K562 (cell line): ENCODE measurements at regions not wholly inside any gene's neighbourhood (a gene's known extent, or its start where the extent isn't known, plus 50 kb on each side); places are given as distances from the start of the nearest gene placed in this dataset.
A peak's percentile ranks its signal among the peaks of the same experiment; 100 is the strongest.

ENCODE experiments used
- ATAC-seq: fragments of 200-7000 bp; cut with Tn5 transposase; 3 replicates; pipeline ENCODE4 v1.9.1; 2020; ENCODE audit warnings: moderate library complexity
- BruUV-seq: library from RNA; stranded (reverse); fragments of 400-500 nt; replicated peaks from 2 replicates; lab custom pipeline; 2021; lab: Mats Ljungman, UMichigan
- CTCF ChIA-PET: fragments of 300-600 bp; formaldehyde crosslinking; extraction: SDS; loops from one replicate; lab custom pipeline; 2021; ENCODE audit warnings: low intra/inter-chr PET ratio; lab: Yijun Ruan, JAX
- POLR2A ChIA-PET: fragments of 300-600, 350-650 bp; sonication (Branson Sonifier 250); formaldehyde crosslinking; extraction: SDS; loops from one replicate; lab custom pipeline; 2021; ENCODE audit warnings: antibody characterized with exemption, inconsistent platforms; lab: Yijun Ruan, JAX
- DNase-seq, 4 experiments: peaks; one replicate each; pipeline versions ENCODE4 v3.0.0 to v3.0.0-alpha.2; 2011 to 2018; ENCODE audit warnings: low spot score in 3 of 4, mixed read lengths in 3 of 4; ENCODE audit errors: extremely low read depth in 1 of 4
- FAIRE-seq: peaks from 2 replicates; lab custom pipeline; 2011; peaks lifted over from hg19 to GRCh38; lab: Jason Lieb, UNC
- H2AFZ ChIP-seq: 2 replicates; pipeline ENCODE4 v1.6.0; 2011; ENCODE audit warnings: low read depth, low read length, control low read depth, inconsistent platforms
- H3K27ac ChIP-seq: fragments of 200-600 bp; 3 replicates; pipeline ENCODE4 v1.8.0; 2011; ENCODE audit warnings: low read depth, mild to moderate bottlenecking, control low read depth, inconsistent platforms, low read length, moderate library complexity, mixed read lengths; ENCODE audit errors: extremely low read depth
- H3K27me3 ChIP-seq, 2 experiments: fragments of 300-600 bp in 1 of 2; 2 replicates in 1 of 2; 3 replicates in 1 of 2; pipeline versions ENCODE4 v1.6.0 to v1.8.0; 2011; ENCODE audit warnings: inconsistent platforms in 2 of 2, low read length in 2 of 2, mild to moderate bottlenecking in 1 of 2, mixed read lengths in 1 of 2, moderate library complexity in 1 of 2; ENCODE audit not compliant: control insufficient read depth in 2 of 2, insufficient read depth in 2 of 2
- H3K36me3 ChIP-seq: fragments of 300-600 bp; 3 replicates; pipeline ENCODE4 v1.8.0; 2011; ENCODE audit warnings: mild to moderate bottlenecking, low read length, inconsistent platforms; ENCODE audit not compliant: control insufficient read depth, insufficient read depth
- H3K4me1 ChIP-seq, 2 experiments: fragments of 200-600 bp in 1 of 2; replicated peaks in 1 of 2; 2 replicates in 1 of 2; 3 replicates in 1 of 2; pipeline versions ENCODE4 v1.5.1 to v1.8.0; 2011; ENCODE audit warnings: inconsistent platforms in 2 of 2, low read length in 2 of 2, mild to moderate bottlenecking in 1 of 2, mixed read lengths in 1 of 2, moderate library complexity in 1 of 2; ENCODE audit not compliant: control insufficient read depth in 2 of 2, insufficient read depth in 2 of 2
- H3K4me2 ChIP-seq: 2 replicates; pipeline ENCODE4 v1.6.1; 2011; ENCODE audit warnings: low read length, control low read depth, inconsistent platforms, mixed read lengths; ENCODE audit not compliant: insufficient read depth
- H3K4me3 ChIP-seq: fragments of 200-600 bp; sonication (generic), shearing (Covaris generic); 2 replicates; pipeline ENCODE4 v1.5.1; 2016; ENCODE audit warnings: control low read depth, inconsistent platforms
- H3K79me2 ChIP-seq: fragments of 200-600 bp; 3 replicates; pipeline ENCODE4 v1.8.0; 2011; ENCODE audit warnings: low read length, inconsistent platforms; ENCODE audit not compliant: control insufficient read depth, insufficient read depth
- H3K9ac ChIP-seq, 2 experiments: 2 replicates each; pipeline versions ENCODE4 v1.6.0 to v1.6.1; 2011; ENCODE audit warnings: low read depth in 2 of 2, low read length in 2 of 2, control low read depth in 1 of 2, inconsistent platforms in 1 of 2, mild to moderate bottlenecking in 1 of 2, mixed read lengths in 1 of 2; ENCODE audit not compliant: insufficient read depth in 1 of 2
- H3K9me1 ChIP-seq: one replicate; pipeline ENCODE4 v1.6.0; 2011; ENCODE audit warnings: inconsistent platforms, mild to moderate bottlenecking, low read length, moderate library complexity; ENCODE audit not compliant: control insufficient read depth, insufficient read depth
- H3K9me3 ChIP-seq: replicated peaks from 2 replicates; pipeline ENCODE4 v1.5.1; 2011; ENCODE audit warnings: low read depth, low read length, inconsistent platforms; ENCODE audit not compliant: control insufficient read depth, insufficient read depth
- H4K20me1 ChIP-seq: replicated peaks from 2 replicates; pipeline ENCODE4 v1.6.1; 2011; ENCODE audit warnings: low read length, inconsistent platforms, mixed read lengths; ENCODE audit not compliant: control insufficient read depth, insufficient read depth
- ATF6 ChIP-seq: sonication (generic); formaldehyde crosslinking; IDR thresholded peaks from 2 replicates; pipeline ENCODE4 v1.4.0; 2020; ENCODE audit warnings: mild to moderate bottlenecking, missing genetic modification reagents
- ATF7 ChIP-seq: fragments of 450-650 bp; IDR thresholded peaks from 2 replicates; pipeline ENCODE4 v1.7.1; 2014; ENCODE audit warnings: mild to moderate bottlenecking, moderate library complexity
- BHLHE40 ChIP-seq: IDR thresholded peaks from 2 replicates; pipeline ENCODE4 v1.6.1; 2011; ENCODE audit warnings: low read length, improper control_type of control experiment
- C11orf30 ChIP-seq: fragments of 450-650 bp; IDR thresholded peaks from 2 replicates; pipeline ENCODE4 v1.6.1; 2016; ENCODE audit warnings: low read depth, mild to moderate bottlenecking
- CTCF ChIP-seq, 3 experiments: IDR thresholded peaks in 2 of 3; conservative IDR thresholded peaks in 1 of 3; 2 replicates each; pipeline ENCODE4 v1.5.1; 2011 to 2012; ENCODE audit warnings: low read length in 3 of 3, mild to moderate bottlenecking in 3 of 3, control low read depth in 2 of 3, improper control_type of control experiment in 1 of 3, inconsistent platforms in 1 of 3, low read depth in 1 of 3, mixed read lengths in 1 of 3, moderate library complexity in 1 of 3; ENCODE audit not compliant: insufficient read depth in 2 of 3
- ZNF316 ChIP-seq: fragments of 450-650 bp; IDR thresholded peaks from 2 replicates; pipeline ENCODE4 v1.6.1; 2016
- WGBS: fragments of 100-300 bp; shearing (Covaris generic); methylation state at CpG from one replicate; pipeline ENCODE4 v1.1.6; 2016; ENCODE audit warnings: low coverage, mixed read lengths; ENCODE audit not compliant: insufficient coverage; ENCODE audit errors: missing lambda C conversion rate; 5-methylcytosine and 5-hydroxymethylcytosine counted together
- in situ Hi-C: fragments of 300-500 bp; cut with MboI; formaldehyde crosslinking; loops from 4 replicates; pipeline ENCODE4 v1.15.0; 2018; ENCODE audit warnings: inconsistent platforms, mixed read lengths
- intact Hi-C: fragments of 100-400 bp; cut with micrococcal nuclease; formaldehyde crosslinking; loops from 2 replicates; pipeline ENCODE4 v1.14.2; 2022

GRCh38 chr4:126583509-126583908, 1049.2 kb upstream of the INTU start:
- no peaks in the 10 kb centered on the region for H3K4me1 ChIP-seq
- no peak overlapping the region for H2AFZ ChIP-seq
- ChIA-PET CTCF (no interaction called here), POLR2A (interaction anchor here (1.0 kb wide), 1 partner anchor 31 kb away, joined by 3 read pairs; no protein-coding TSS in a partner anchor)
- DNase-seq (peak in 1 of 4 experiments; percentile 46), ATAC-seq (peak; percentile 91), FAIRE-seq (peak; percentile 86)
- in situ Hi-C loops, result no loop called here
- BruUV-seq, result no TSS peak
- no peak overlapping the region for H3K4me3 ChIP-seq
- peaks cover 3% of the 10 kb centered on the region for H3K9me3 ChIP-seq
- no peak overlapping the region for H3K27ac ChIP-seq
- WGBS, result 58% methylated on average over 1 of the region's 1 CpG
- peaks cover 77% of the 10 kb centered on the region for H3K79me2 ChIP-seq
- H3K27me3 ChIP-seq, result no peaks in the 10 kb centered on the region
- intact Hi-C loops, result no loop called here
- H3K4me2 ChIP-seq, result no peak overlapping the region
- no peaks in the 10 kb centered on the region for H4K20me1 ChIP-seq
- no peaks in the 10 kb centered on the region for H3K9me1 ChIP-seq
- H3K36me3 ChIP-seq, result peaks cover 19% of the 10 kb centered on the region; the same call in 2 of the 3 replicates
- TF ChIP-seq ATF6 (CRISPR knock-in tag), result no peak
- TF ChIP-seq BHLHE40, result no peak
- TF ChIP-seq C11orf30, result 0 out of 2 replicates have a peak, but pooled peaks have one; percentile 43
- TF ChIP-seq CTCF (IDR thresholded peaks at IDR 0.05 in 2 of 3, conservative IDR thresholded peaks at IDR 0.05 in 1 of 3; ENCODE audit: insufficient read depth in 2 of 3, low read depth in 1 of 3, low read length in 3 of 3), result peak; percentile 33 to 38 (median 36); a peak in 3 of 6 replicates
- no peak for TF ChIP-seq ATF7
- TF ChIP-seq ZNF316, result peak; percentile 58
- H3K9ac ChIP-seq, result no peak overlapping the region
